ENCODE measurements at regions not wholly inside any gene's neighbourhood (a gene's known extent, or its start where the extent isn't known, plus 50 kb on each side); places are given as distances from the start of the nearest gene placed in this dataset.
"Not testable (repeated sequence)": the region's sequence is repeated elsewhere in the genome, so short reads cannot be mapped to it uniquely, and the experiment has no call there.

- DNase-seq (ENCODE audit: low read depth), result no peak
Observed at GRCh38 chr6:164694386-164694785, 615.0 kb downstream of the C6orf118 start.

GRCh38 chr6:164693944-164694343, 615.5 kb downstream of the C6orf118 start:
- DNase-seq (ENCODE audit: low read depth), result no peak

- DNase-seq (ENCODE audit: low read depth), result no peak
Observed at GRCh38 chr6:164692772-164693510, 616.5 kb downstream of the C6orf118 start.

GRCh38 chr6:164690702-164691500, 618.5 kb downstream of the C6orf118 start:
- DNase-seq (ENCODE audit: low read depth), result no peak

GRCh38 chr6:164690241-164690640, 619.2 kb downstream of the C6orf118 start:
- no peak for DNase-seq (ENCODE audit: low read depth)

GRCh38 chr6:164665328-164665727, 644.1 kb downstream of the C6orf118 start:
- no peak for DNase-seq (ENCODE audit: low read depth)

- DNase-seq (ENCODE audit: low read depth), result no peak
Observed at GRCh38 chr6:164663634-164664033, 645.8 kb downstream of the C6orf118 start.

- no peak for DNase-seq (ENCODE audit: low read depth)
Observed at GRCh38 chr6:164661716-164662115, 647.7 kb downstream of the C6orf118 start.

GRCh38 chr6:164660781-164661180, 648.6 kb downstream of the C6orf118 start:
- DNase-seq (ENCODE audit: low read depth), result no peak

- no peak for DNase-seq (ENCODE audit: low read depth)
Observed at GRCh38 chr6:164640956-164641355, 668.4 kb downstream of the C6orf118 start.

GRCh38 chr6:164628302-164628931, 681.0 kb downstream of the C6orf118 start:
- DNase-seq (ENCODE audit: low read depth), result no peak

- no peak for DNase-seq (ENCODE audit: low read depth)
Observed at GRCh38 chr6:164616917-164617524, 692.4 kb downstream of the C6orf118 start.

- DNase-seq (ENCODE audit: low read depth), result no peak
Observed at GRCh38 chr6:164612751-164613150, 696.7 kb downstream of the C6orf118 start.

GRCh38 chr6:164610859-164611258, 698.5 kb downstream of the C6orf118 start:
- not testable (repeated sequence) for DNase-seq (ENCODE audit: low read depth)

GRCh38 chr6:164602415-164602814, 707.0 kb downstream of the C6orf118 start:
- DNase-seq (ENCODE audit: low read depth), result not testable (repeated sequence)

- no peak for DNase-seq (ENCODE audit: low read depth)
Observed at GRCh38 chr6:164581563-164581962, 727.8 kb downstream of the C6orf118 start.

GRCh38 chr6:164579035-164579434, 730.4 kb downstream of the C6orf118 start:
- DNase-seq (ENCODE audit: low read depth), result no peak

GRCh38 chr6:164578616-164579015, 730.8 kb downstream of the C6orf118 start:
- no peak for DNase-seq (ENCODE audit: low read depth)

GRCh38 chr6:164570801-164571200, 738.6 kb downstream of the C6orf118 start:
- no peak for DNase-seq (ENCODE audit: low read depth)

- no peak for DNase-seq (ENCODE audit: low read depth)
Observed at GRCh38 chr6:164569509-164569908, 739.9 kb downstream of the C6orf118 start.

- no peak for DNase-seq (ENCODE audit: low read depth)
Observed at GRCh38 chr6:164563924-164564323, 745.5 kb downstream of the C6orf118 start.

- no peak for DNase-seq (ENCODE audit: low read depth)
Observed at GRCh38 chr6:164561656-164562055, 747.7 kb downstream of the C6orf118 start.
